ENCODE measurements at regions not wholly inside any gene's neighbourhood (a gene's known extent, or its start where the extent isn't known, plus 50 kb on each side); places are given as distances from the start of the nearest gene placed in this dataset.

DNA sequence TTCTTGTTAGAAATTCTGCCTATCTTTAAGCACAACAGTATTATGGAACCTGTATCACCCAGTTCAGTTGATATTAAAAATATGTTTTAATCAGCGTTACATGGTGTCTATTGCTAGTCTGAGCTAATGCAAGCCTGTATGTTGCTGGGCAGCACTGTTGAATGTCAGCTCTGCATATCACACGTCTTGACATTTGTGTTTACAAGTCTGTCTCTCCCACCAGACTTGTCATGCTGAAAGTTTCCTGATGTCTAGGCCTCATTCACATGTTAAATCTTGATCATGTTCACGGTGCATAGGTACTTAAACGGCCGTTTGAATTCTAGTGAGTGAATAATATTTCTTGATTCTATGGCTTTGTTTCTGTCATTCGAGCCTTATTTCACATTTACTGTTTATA, 385.0 kb downstream of the SOCS6 start:
- H3K79me2 ChIP-seq (ENCODE audit: insufficient read depth, low read length) = no peaks in the 10 kb centered on the region
- no peaks in the 10 kb centered on the region for H3K9me2 ChIP-seq (ENCODE audit: insufficient read depth)
- no peaks in the 10 kb centered on the region for H4K20me1 ChIP-seq (ENCODE audit: insufficient read depth)
- ChIA-PET CTCF (no interaction called here), POLR2A (no interaction called here), RAD21 (ENCODE audit: low non-redundant PET in 1 of 2, low total read pairs in 2 of 2, uncharacterized antibody in 2 of 2, unreplicated experiment in 2 of 2) (no interaction called here)
- no peak overlapping the region for H3K4me3 ChIP-seq (replicated peaks in 1 of 2; ENCODE audit: low read depth in 1 of 2, low read length in 2 of 2)
- H3K27me3 ChIP-seq (ENCODE audit: insufficient read depth, low read length) = no peaks in the 10 kb centered on the region
- no peak for TF ChIP-seq REST (IDR thresholded peaks at IDR 0.05; ENCODE audit: low read depth)
- TF ChIP-seq CBX3 (IDR thresholded peaks at IDR 0.05; ENCODE audit: low read depth) = no peak
- TF ChIP-seq EZH2 (IDR thresholded peaks at IDR 0.05) = no peak
- no peak for TF ChIP-seq SRF (IDR thresholded peaks at IDR 0.05; ENCODE audit: low read depth)
- TF ChIP-seq POLR2AphosphoS5 (IDR thresholded peaks at IDR 0.05; ENCODE audit: low read depth, low read length) = no peak
- no peak for TF ChIP-seq EGR1 (IDR thresholded peaks at IDR 0.05; ENCODE audit: low read depth)
- TF ChIP-seq JUND (IDR thresholded peaks at IDR 0.05) = no peak
- TF ChIP-seq ZFX (IDR thresholded peaks at IDR 0.05) = no peak
- TF ChIP-seq EZH2phosphoT487 (IDR thresholded peaks at IDR 0.05; ENCODE audit: borderline replicate concordance) = no peak
- no peak for TF ChIP-seq MAX (IDR thresholded peaks at IDR 0.05)
- TF ChIP-seq TCF7L2 (IDR thresholded peaks at IDR 0.05; ENCODE audit: borderline replicate concordance, extremely low read depth, insufficient read depth, insufficient read length) = no peak
- no peak for TF ChIP-seq ATF3 (IDR thresholded peaks at IDR 0.05)
- no peak for TF ChIP-seq ZBTB33 (IDR thresholded peaks at IDR 0.05; ENCODE audit: extremely low read depth, insufficient replicate concordance, low read length)
- no TSS peak for BruUV-seq (replicated peaks)
- no peaks in the 10 kb centered on the region for H3K9me3 ChIP-seq (ENCODE audit: control insufficient read depth in 1 of 2, insufficient read depth in 1 of 2, low read depth in 1 of 2, low read length in 2 of 2)
- H3K27ac ChIP-seq (ENCODE audit: low read depth, low read length) = no peak overlapping the region
- H3K4me1 ChIP-seq (ENCODE audit: control insufficient read depth in 1 of 2, insufficient read depth in 2 of 2, low read length in 2 of 2) = no peaks in the 10 kb centered on the region
- no peak overlapping the region for H3K4me2 ChIP-seq (ENCODE audit: low read length)
- H3K36me3 ChIP-seq (ENCODE audit: control insufficient read depth in 1 of 2, insufficient read depth in 2 of 2, low read length in 2 of 2) = no peaks in the 10 kb centered on the region
- DNase-seq (ENCODE audit: low read depth, low spot score) (no peak), ATAC-seq (no peak)
- intact Hi-C loops (cut with micrococcal nuclease) = no loop called here
- no peak overlapping the region for H3K9ac ChIP-seq (ENCODE audit: low read length)
- H2AFZ ChIP-seq (ENCODE audit: low read depth, low read length, poor library complexity, severe bottlenecking) = no peak overlapping the region

All from HCT116 (cell line).